DOHH2 (cell line): ENCODE measurements at regions not wholly inside any gene's neighbourhood (a gene's known extent, or its start where the extent isn't known, plus 50 kb on each side); places are given as distances from the start of the nearest gene placed in this dataset.

Source experiments
- EZH2phosphoT487 ChIP-seq: fragments of 200-600 bp; sonication (generic); IDR thresholded peaks from 2 replicates; pipeline ENCODE4 v1.6.1; 2017; ENCODE audit warnings: borderline replicate concordance, mild to moderate bottlenecking, antibody characterized with exemption, low read length, moderate library complexity, mixed read lengths
- TF ChIP-seq, protein P1 (sequence below): fragments of 200-600 bp; sonication (generic); IDR thresholded peaks from one replicate; pipeline ENCODE4 v1.5.1; 2014; ENCODE audit warnings: antibody characterized with exemption, mild to moderate bottlenecking, low read depth, low read length; ENCODE audit not compliant: poor library complexity, severe bottlenecking

- TF ChIP-seq, protein P1, sequence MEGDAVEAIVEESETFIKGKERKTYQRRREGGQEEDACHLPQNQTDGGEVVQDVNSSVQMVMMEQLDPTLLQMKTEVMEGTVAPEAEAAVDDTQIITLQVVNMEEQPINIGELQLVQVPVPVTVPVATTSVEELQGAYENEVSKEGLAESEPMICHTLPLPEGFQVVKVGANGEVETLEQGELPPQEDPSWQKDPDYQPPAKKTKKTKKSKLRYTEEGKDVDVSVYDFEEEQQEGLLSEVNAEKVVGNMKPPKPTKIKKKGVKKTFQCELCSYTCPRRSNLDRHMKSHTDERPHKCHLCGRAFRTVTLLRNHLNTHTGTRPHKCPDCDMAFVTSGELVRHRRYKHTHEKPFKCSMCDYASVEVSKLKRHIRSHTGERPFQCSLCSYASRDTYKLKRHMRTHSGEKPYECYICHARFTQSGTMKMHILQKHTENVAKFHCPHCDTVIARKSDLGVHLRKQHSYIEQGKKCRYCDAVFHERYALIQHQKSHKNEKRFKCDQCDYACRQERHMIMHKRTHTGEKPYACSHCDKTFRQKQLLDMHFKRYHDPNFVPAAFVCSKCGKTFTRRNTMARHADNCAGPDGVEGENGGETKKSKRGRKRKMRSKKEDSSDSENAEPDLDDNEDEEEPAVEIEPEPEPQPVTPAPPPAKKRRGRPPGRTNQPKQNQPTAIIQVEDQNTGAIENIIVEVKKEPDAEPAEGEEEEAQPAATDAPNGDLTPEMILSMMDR: no peak
- no peak for TF ChIP-seq EZH2phosphoT487
Observed at GRCh38 chr7:157479326-157479725, 142.5 kb downstream of the DNAJB6 start.
